Sigmoid colon (tissue), 6 donors: ENCODE measurements at regions not wholly inside any gene's neighbourhood (a gene's known extent, or its start where the extent isn't known, plus 50 kb on each side); places are given as distances from the start of the nearest gene placed in this dataset.

ENCODE experiments used
- DNase-seq: peaks from one replicate; pipeline ENCODE4 v3.0.0-alpha.2; 2019
- H3K27ac ChIP-seq, 4 donors: fragments of 200-600 bp; sonication (generic); one replicate each; pipeline ENCODE4 v1.5.1; 2016 to 2019; ENCODE audit warnings: mild to moderate bottlenecking in 1 of 4
- H3K27me3 ChIP-seq, 3 donors: fragments of 200-600 bp; sonication (generic); one replicate each; pipeline ENCODE4 v1.5.1; 2019; ENCODE audit warnings: mild to moderate bottlenecking in 1 of 3
- H3K36me3 ChIP-seq, 4 donors: fragments of 200-600 bp; sonication (generic); one replicate each; pipeline ENCODE4 v1.5.1; 2016 to 2019
- H3K4me1 ChIP-seq, 4 donors: fragments of 200-600 bp; sonication (generic); one replicate each; pipeline ENCODE4 v1.5.1; 2017 to 2019
- H3K4me3 ChIP-seq, 4 donors: fragments of 200-600 bp; sonication (generic); one replicate each; pipeline ENCODE4 v1.5.1; 2017 to 2019; ENCODE audit warnings: mild to moderate bottlenecking in 2 of 4, moderate library complexity in 1 of 4
- H3K9me3 ChIP-seq, 4 donors: fragments of 200-600 bp in 3 of 4; sonication (generic) in 3 of 4; one replicate each; pipeline versions ENCODE4 v1.5.1 to v1.6.1; 2013 to 2019
- CTCF ChIP-seq, 4 experiments: fragments of 450-650 bp in 3 of 4; fragments of 200-600 bp in 1 of 4; IDR thresholded peaks; one replicate each; pipeline ENCODE4 v1.5.1; 2016 to 2019; ENCODE audit warnings: antibody characterized with exemption in 4 of 4, mild to moderate bottlenecking in 3 of 4, moderate library complexity in 2 of 4
- EP300 ChIP-seq, 4 donors: sonication (generic); formaldehyde crosslinking; IDR thresholded peaks; one replicate each; pipeline ENCODE4 v1.6.1; 2017; ENCODE audit warnings: antibody characterized with exemption in 4 of 4
- POLR2A ChIP-seq, 2 donors: fragments of 450-650 bp; IDR thresholded peaks; one replicate each; pipeline ENCODE4 v1.6.1; 2016; ENCODE audit warnings: antibody characterized with exemption in 2 of 2, mild to moderate bottlenecking in 2 of 2, moderate library complexity in 2 of 2
- POLR2AphosphoS5 ChIP-seq, 4 donors: sonication (generic); formaldehyde crosslinking; IDR thresholded peaks; one replicate each; pipeline ENCODE4 v1.6.1; 2017; ENCODE audit warnings: antibody characterized with exemption in 4 of 4
- WGBS, 2 donors: extraction: QIAGEN DNeasy Blood & Tissue Kit; methylation state at CpG; one replicate each; pipeline ENCODE4 v1.1.7; 2013; 5-methylcytosine and 5-hydroxymethylcytosine counted together
- intact Hi-C: fragments of 100-400 bp; cut with DNase I; formaldehyde crosslinking; loops from one replicate; pipeline ENCODE4 v1.15.1; 2023
- donor health status: healthy with polysubstance abuse.
- donor health status: healthy.

- no peak for DNase-seq
- TF ChIP-seq POLR2A (IDR thresholded peaks at IDR 0.05) (no peak), POLR2AphosphoS5 (IDR thresholded peaks at IDR 0.05) (peak; percentile 44 to 71 (median 61)), EP300 (IDR thresholded peaks at IDR 0.05) (peak in 1 of 4 donors; percentile 40), CTCF (IDR thresholded peaks at IDR 0.05) (no peak)
- H3K4me3 ChIP-seq: no peak overlapping the region
- H3K27me3 ChIP-seq: no peaks in the 10 kb centered on the region
- H3K4me1 ChIP-seq: peaks cover 0 to 82% (median 48%) of the 10 kb centered on the region in 4 donors
- 63 to 67% methylated on average over 2 of the region's 2 CpGs for WGBS, 2 donors
- intact Hi-C loops: no loop called here
- no peaks in the 10 kb centered on the region for H3K9me3 ChIP-seq
- H3K36me3 ChIP-seq: no peaks in the 10 kb centered on the region
- H3K27ac ChIP-seq: peak overlapping the region in 3 of 4 donors; percentile 40 to 55 (median 51)
Measured at GRCh38 chr4:111697176-111697942, 447.9 kb upstream of the FAM241A start.

- intact Hi-C loops: no loop called here
- H3K27ac ChIP-seq: peak overlapping the region in 2 of 4 donors; percentile 51 to 55
Measured at GRCh38 chr4:111698361-111698760, 446.9 kb upstream of the FAM241A start.

GRCh38 chr4:111699165-111699564 lies 446.1 kb upstream of the FAM241A start:
- H3K9me3 ChIP-seq: no peaks in the 10 kb centered on the region
- H3K27ac ChIP-seq: no peak overlapping the region
- no peak overlapping the region for H3K4me3 ChIP-seq
- H3K4me1 ChIP-seq: peaks cover 0 to 70% (median 38%) of the 10 kb centered on the region in 4 donors
- intact Hi-C loops: no loop called here
- TF ChIP-seq CTCF (IDR thresholded peaks at IDR 0.05): no peak
- TF ChIP-seq EP300 (IDR thresholded peaks at IDR 0.05): no peak
- no peak for TF ChIP-seq POLR2A (IDR thresholded peaks at IDR 0.05)
- TF ChIP-seq POLR2AphosphoS5 (IDR thresholded peaks at IDR 0.05): no peak
- H3K27me3 ChIP-seq: no peaks in the 10 kb centered on the region
- no peaks in the 10 kb centered on the region for H3K36me3 ChIP-seq
- no peak for DNase-seq

More at GRCh38 chr4:111698361-111698760, 446.9 kb upstream of the FAM241A start:
- Histone ChIP-seq H3K36me3 (no peaks in the 10 kb centered on the region), H3K4me1 (peaks cover 0 to 79% (median 44%) of the 10 kb centered on the region in 4 donors), H3K27me3 (no peaks in the 10 kb centered on the region), H3K4me3 (no peak overlapping the region), H3K9me3 (no peaks in the 10 kb centered on the region)
- no peak for DNase-seq
- TF ChIP-seq CTCF (IDR thresholded peaks at IDR 0.05) (no peak), POLR2A (IDR thresholded peaks at IDR 0.05) (no peak), EP300 (IDR thresholded peaks at IDR 0.05) (no peak), POLR2AphosphoS5 (IDR thresholded peaks at IDR 0.05) (no peak)

- Histone ChIP-seq H3K4me1 (peaks cover 0 to 51% (median 28%) of the 10 kb centered on the region in 4 donors), H3K27ac (no peak overlapping the region), H3K27me3 (no peaks in the 10 kb centered on the region), H3K36me3 (no peaks in the 10 kb centered on the region), H3K9me3 (no peaks in the 10 kb centered on the region), H3K4me3 (no peak overlapping the region)
- intact Hi-C loops: no loop called here
- WGBS, 2 donors: 83 to 86% methylated on average over 3 of the region's 3 CpGs
- TF ChIP-seq POLR2AphosphoS5 (IDR thresholded peaks at IDR 0.05) (no peak), POLR2A (IDR thresholded peaks at IDR 0.05) (no peak), EP300 (IDR thresholded peaks at IDR 0.05) (no peak), CTCF (IDR thresholded peaks at IDR 0.05) (no peak)
- no peak for DNase-seq
Measured at GRCh38 chr4:111701102-111701501, 444.2 kb upstream of the FAM241A start.

GRCh38 chr4:111707491-111707890 lies 437.8 kb upstream of the FAM241A start:
- intact Hi-C loops: no loop called here
- H3K9me3 ChIP-seq: no peaks in the 10 kb centered on the region
- no peaks in the 10 kb centered on the region for H3K36me3 ChIP-seq
- no peaks in the 10 kb centered on the region for H3K27me3 ChIP-seq
- no peak overlapping the region for H3K4me3 ChIP-seq
- H3K4me1 ChIP-seq: peaks cover 0 to 23% (median 5%) of the 10 kb centered on the region in 4 donors
- no peak overlapping the region for H3K27ac ChIP-seq
- TF ChIP-seq POLR2AphosphoS5 (IDR thresholded peaks at IDR 0.05): no peak
- no peak for TF ChIP-seq POLR2A (IDR thresholded peaks at IDR 0.05)
- TF ChIP-seq EP300 (IDR thresholded peaks at IDR 0.05): no peak
- TF ChIP-seq CTCF (IDR thresholded peaks at IDR 0.05): no peak
- no peak for DNase-seq
